ENCODE measurements at regions not wholly inside any gene's neighbourhood (a gene's known extent, or its start where the extent isn't known, plus 50 kb on each side); places are given as distances from the start of the nearest gene placed in this dataset.

GRCh38 chr5:61800450-61800849 is 468.4 kb downstream of the ZSWIM6 start:
- TF ChIP-seq CTCF (IDR thresholded peaks at IDR 0.05) (no peak), TEAD4 (IDR thresholded peaks at IDR 0.05; ENCODE audit: borderline replicate concordance, insufficient read depth) (no peak), CHD2 (IDR thresholded peaks at IDR 0.05; ENCODE audit: low read length, partially characterized antibody) (no peak), RFX5 (IDR thresholded peaks at IDR 0.05; ENCODE audit: low read length) (no peak), MXI1 (IDR thresholded peaks at IDR 0.05; ENCODE audit: low read depth, low read length) (no peak), MAX (IDR thresholded peaks at IDR 0.05; ENCODE audit: low read depth) (no peak), GATA2 (CRISPR knock-in tag; IDR thresholded peaks at IDR 0.05) (no peak)
